GM23338 (cell line): ENCODE measurements at regions not wholly inside any gene's neighbourhood (a gene's known extent, or its start where the extent isn't known, plus 50 kb on each side); places are given as distances from the start of the nearest gene placed in this dataset.

Experiments used
- ATAC-seq: fragments of 200-7000 bp; cut with Tn5 transposase; 3 replicates; pipeline ENCODE4 v1.9.1; 2020
- DNase-seq: peaks from one replicate; pipeline ENCODE4 v3.0.0-alpha.2; 2015; ENCODE audit warnings: low spot score
- H2AFZ ChIP-seq: fragments of 200-600 bp; sonication (generic); 2 replicates; pipeline ENCODE4 v1.8.0; 2016; ENCODE audit warnings: antibody characterized with exemption, mild to moderate bottlenecking, moderate library complexity
- H3F3A ChIP-seq: fragments of 200-600 bp; sonication (generic); replicated peaks from 2 replicates; pipeline ENCODE4 v1.8.0; 2017; ENCODE audit warnings: antibody characterized with exemption, mixed run types, low read depth
- H3K27ac ChIP-seq: fragments of 200-600 bp; sonication (generic); 2 replicates; pipeline ENCODE4 v1.6.1; 2016; ENCODE audit warnings: low read depth
- H3K27me3 ChIP-seq: fragments of 200-600 bp; sonication (generic); 2 replicates; pipeline ENCODE4 v1.8.0; 2016; ENCODE audit warnings: mild to moderate bottlenecking, mixed run types, moderate library complexity; ENCODE audit not compliant: insufficient read depth
- H3K36me3 ChIP-seq: fragments of 200-600 bp; sonication (generic); 2 replicates; pipeline ENCODE4 v1.8.0; 2016; ENCODE audit warnings: mild to moderate bottlenecking; ENCODE audit not compliant: insufficient read depth
- H3K4me1 ChIP-seq: fragments of 200-600 bp; sonication (generic); 2 replicates; pipeline ENCODE4 v1.8.0; 2016; ENCODE audit warnings: mild to moderate bottlenecking, moderate library complexity; ENCODE audit not compliant: insufficient read depth
- H3K4me2 ChIP-seq: fragments of 200-600 bp; sonication (generic); 2 replicates; pipeline ENCODE4 v1.7.1; 2017; ENCODE audit warnings: mixed run types
- H3K4me3 ChIP-seq: fragments of 200-600 bp; sonication (generic); 2 replicates; pipeline ENCODE4 v1.6.1; 2016; ENCODE audit warnings: mixed run types
- H3K79me2 ChIP-seq: fragments of 200-600 bp; sonication (generic); replicated peaks from 2 replicates; pipeline ENCODE4 v1.8.0; 2017; ENCODE audit warnings: mild to moderate bottlenecking; ENCODE audit not compliant: insufficient read depth
- H3K9me2 ChIP-seq: fragments of 200-600 bp; sonication (generic); 2 replicates; pipeline ENCODE4 v1.8.0; 2017; ENCODE audit not compliant: insufficient read depth
- H4K20me1 ChIP-seq: fragments of 200-600 bp; sonication (generic); replicated peaks from 2 replicates; pipeline ENCODE4 v1.8.0; 2017; ENCODE audit warnings: mild to moderate bottlenecking; ENCODE audit not compliant: insufficient read depth
- H3K27ac Mint-ChIP-seq: 2 replicates; pipeline ENCODE4 v1.8.0; 2020; ENCODE audit warnings: inconsistent platforms, mild to moderate bottlenecking, moderate library complexity, mixed read lengths
- H3K27me3 Mint-ChIP-seq: 3 replicates; pipeline ENCODE4 v1.8.0; 2022; ENCODE audit warnings: low read depth, mild to moderate bottlenecking, moderate library complexity, mixed read lengths, inconsistent platforms; ENCODE audit not compliant: insufficient read depth, poor library complexity
- H3K36me3 Mint-ChIP-seq: 3 replicates; pipeline ENCODE4 v1.8.0; 2021; ENCODE audit warnings: low read depth, mild to moderate bottlenecking, inconsistent platforms, moderate library complexity, mixed read lengths
- H3K4me1 Mint-ChIP-seq: 3 replicates; pipeline ENCODE4 v1.8.0; 2020; ENCODE audit warnings: mild to moderate bottlenecking, inconsistent platforms, mixed read lengths
- H3K4me3 Mint-ChIP-seq: 3 replicates; pipeline ENCODE4 v1.8.0; 2021; ENCODE audit warnings: moderate library complexity, mild to moderate bottlenecking, inconsistent platforms, mixed read lengths
- H3K9me3 Mint-ChIP-seq: 3 replicates; pipeline ENCODE4 v1.8.0; 2020; ENCODE audit warnings: moderate library complexity, mild to moderate bottlenecking, inconsistent platforms, mixed read lengths
- CREB1 ChIP-seq: fragments of 250-450 bp; sonication (Bioruptor Pico); IDR thresholded peaks from 2 replicates; pipeline ENCODE4 v1.5.0; 2020; ENCODE audit warnings: low read depth, mild to moderate bottlenecking, moderate library complexity
- CTCF ChIP-seq, 2 experiments: fragments of 200-600 bp in 1 of 2; sonication (generic) in 1 of 2; conservative IDR thresholded peaks; 2 replicates each; pipeline versions ENCODE4 v1.5.1 to v1.6.1; 2016 to 2017; ENCODE audit warnings: antibody characterized with exemption in 2 of 2, low read depth in 2 of 2, mild to moderate bottlenecking in 2 of 2, moderate library complexity in 1 of 2
- ETS1 ChIP-seq: IDR thresholded peaks from 2 replicates; pipeline ENCODE4 v1.6.1; 2016; ENCODE audit warnings: antibody characterized with exemption
- EZH2 ChIP-seq: fragments of 200-600 bp; sonication (generic); IDR thresholded peaks from one replicate; pipeline ENCODE4 v1.8.0; 2017; ENCODE audit warnings: antibody characterized with exemption, mild to moderate bottlenecking, low read depth; ENCODE audit not compliant: unreplicated experiment
- EZH2phosphoT487 ChIP-seq: fragments of 200-600 bp; sonication (generic); IDR thresholded peaks from one replicate; pipeline ENCODE4 v1.8.1; 2018; ENCODE audit warnings: antibody characterized with exemption; ENCODE audit not compliant: unreplicated experiment
- JUNB ChIP-seq: IDR thresholded peaks from one replicate; pipeline ENCODE4 v1.6.1; 2016; ENCODE audit warnings: antibody characterized with exemption; ENCODE audit not compliant: unreplicated experiment
- POLR2AphosphoS5 ChIP-seq: IDR thresholded peaks from 2 replicates; pipeline ENCODE4 v1.6.1; 2016; ENCODE audit warnings: antibody characterized with exemption, low read depth
- STAT1 ChIP-seq: IDR thresholded peaks from one replicate; pipeline ENCODE4 v1.6.1; 2016; ENCODE audit warnings: antibody characterized with exemption; ENCODE audit not compliant: unreplicated experiment
- ZNF114 ChIP-seq: fragments of 250-450 bp; sonication (Bioruptor Pico); IDR thresholded peaks from 2 replicates; pipeline ENCODE4 v1.5.0; 2020; ENCODE audit warnings: mild to moderate bottlenecking, moderate library complexity
- ZNF331 ChIP-seq: fragments of 250-450 bp; sonication (Bioruptor Pico); IDR thresholded peaks from 2 replicates; pipeline ENCODE4 v1.5.0; 2020; ENCODE audit warnings: low read depth, mild to moderate bottlenecking, moderate library complexity

GRCh38 chr5:129171194-129171944 is 76.8 kb downstream of the ISOC1 start:
- Histone ChIP-seq H3K4me2 (no peak overlapping the region), H3K27me3 (no peaks in the 10 kb centered on the region)
- H3K9me3 Mint-ChIP-seq: no peaks in the 10 kb centered on the region

GRCh38 chr5:129172580-129172979 is 78.0 kb downstream of the ISOC1 start:
- H3K27ac ChIP-seq: no peak overlapping the region
- 0 out of 2 replicates have a peak, but pooled peaks cover 5% of the 10 kb centered on the region for H3K4me1 ChIP-seq
- no peaks in the 10 kb centered on the region for H3K36me3 Mint-ChIP-seq
- H3K27ac Mint-ChIP-seq: no peak overlapping the region
- DNase-seq: peak; percentile 24
- H3K9me2 ChIP-seq: no peaks in the 10 kb centered on the region
- H2AFZ ChIP-seq: no peak overlapping the region
- H4K20me1 ChIP-seq: no peaks in the 10 kb centered on the region
- TF ChIP-seq STAT1 (no peak), CTCF (conservative IDR thresholded peaks at IDR 0.05; ENCODE audit: low read depth in 2 of 2) (peak in 1 of 2 experiments; percentile 44; a peak in 3 of 4 replicates), EZH2 (no peak), EZH2phosphoT487 (no peak)
- no peak for ATAC-seq
- H3K27me3 Mint-ChIP-seq: no peaks in the 10 kb centered on the region
- no peak overlapping the region for H3K4me2 ChIP-seq
- no peak overlapping the region for H3K4me3 Mint-ChIP-seq
- H3K79me2 ChIP-seq: no peaks in the 10 kb centered on the region
- H3K27me3 ChIP-seq: no peaks in the 10 kb centered on the region
- H3K4me3 ChIP-seq: no peak overlapping the region
- no peaks in the 10 kb centered on the region for H3F3A ChIP-seq
- H3K4me1 Mint-ChIP-seq: peaks cover 8% of the 10 kb centered on the region
- H3K36me3 ChIP-seq: no peaks in the 10 kb centered on the region
- no peaks in the 10 kb centered on the region for H3K9me3 Mint-ChIP-seq

More at GRCh38 chr5:129171194-129171944, 76.8 kb downstream of the ISOC1 start:
- peaks cover 8% of the 10 kb centered on the region for H3K4me1 Mint-ChIP-seq
- H3K36me3 ChIP-seq: no peaks in the 10 kb centered on the region
- H3K4me3 Mint-ChIP-seq: no peak overlapping the region
- no peaks in the 10 kb centered on the region for H4K20me1 ChIP-seq
- H3F3A ChIP-seq: no peaks in the 10 kb centered on the region
- peak; percentile 10 for DNase-seq
- no peaks in the 10 kb centered on the region for H3K79me2 ChIP-seq
- H3K27ac ChIP-seq: peak overlapping the region; percentile 40; the same call in 1 of the 2 replicates
- peak overlapping the region; percentile 21; the same call in 1 of the 2 replicates for H3K27ac Mint-ChIP-seq
- H3K4me3 ChIP-seq: no peak overlapping the region
- H2AFZ ChIP-seq: peak overlapping the region; percentile 83
- H3K27me3 Mint-ChIP-seq: no peaks in the 10 kb centered on the region
- TF ChIP-seq ZNF114 (CRISPR knock-in tag) (no peak), JUNB (no peak), EZH2phosphoT487 (no peak), ETS1 (no peak), POLR2AphosphoS5 (no peak), CREB1 (CRISPR knock-in tag) (no peak), CTCF (conservative IDR thresholded peaks at IDR 0.05; ENCODE audit: low read depth in 2 of 2) (no peak), ZNF331 (CRISPR knock-in tag) (no peak)
- no peaks in the 10 kb centered on the region; the same call in 1 of the 2 replicates for H3K9me2 ChIP-seq
- peak; percentile 75 for ATAC-seq
- H3K36me3 Mint-ChIP-seq: no peaks in the 10 kb centered on the region
- H3K4me1 ChIP-seq: 0 out of 2 replicates have a peak, but pooled peaks cover 5% of the 10 kb centered on the region
